OCI-LY3 (cell line): ENCODE measurements at regions not wholly inside any gene's neighbourhood (a gene's known extent, or its start where the extent isn't known, plus 50 kb on each side); places are given as distances from the start of the nearest gene placed in this dataset.

ENCODE experiments used
- H2AFZ ChIP-seq: fragments of 200-600, 300-600 bp; shearing (Covaris generic); 2 replicates; pipeline ENCODE4 v1.6.0; 2014; ENCODE audit warnings: antibody characterized with exemption, low read depth, low read length
- H3K27ac ChIP-seq: fragments of 200-600, 300-600 bp; sonication (generic); 2 replicates; pipeline ENCODE4 v1.5.1; 2014; ENCODE audit warnings: mild to moderate bottlenecking, low read length, moderate library complexity, mixed read lengths
- H3K27me3 ChIP-seq: fragments of 200-600, 300-600 bp; sonication (generic); 2 replicates; pipeline ENCODE4 v1.6.1; 2014; ENCODE audit warnings: low read depth, low read length, mixed read lengths
- H3K36me3 ChIP-seq: fragments of 200-600, 300-600 bp; sonication (generic); replicated peaks from 2 replicates; pipeline ENCODE3; 2014; ENCODE audit warnings: low read depth, low read length, mixed read lengths
- H3K4me1 ChIP-seq: fragments of 300-600, 200-600 bp; sonication (generic); 2 replicates; pipeline ENCODE4 v1.6.1; 2014; ENCODE audit warnings: low read length, mixed read lengths
- H3K4me2 ChIP-seq: fragments of 200-600, 300-600 bp; sonication (generic); 2 replicates; pipeline ENCODE4 v1.6.1; 2014; ENCODE audit warnings: low read length, mixed read lengths
- H3K4me3 ChIP-seq: fragments of 300-600, 200-600 bp; sonication (generic); 2 replicates; pipeline ENCODE4 v1.5.1; 2014; ENCODE audit warnings: antibody characterized with exemption, mild to moderate bottlenecking, low read length, moderate library complexity
- H3K79me2 ChIP-seq: fragments of 300-600, 200-600 bp; shearing (Covaris generic); 2 replicates; pipeline ENCODE4 v1.6.1; 2014; ENCODE audit warnings: mild to moderate bottlenecking, low read length, mixed read lengths
- H3K9ac ChIP-seq: fragments of 300-600, 200-600 bp; shearing (Covaris generic); 2 replicates; pipeline ENCODE4 v1.6.0; 2014; ENCODE audit warnings: mild to moderate bottlenecking, low read length, moderate library complexity
- H3K9me3 ChIP-seq: fragments of 200-600, 300-600 bp; shearing (Covaris generic); 2 replicates; pipeline ENCODE4 v1.6.1; 2014; ENCODE audit warnings: low read length, mixed read lengths; ENCODE audit not compliant: insufficient read depth
- H4K20me1 ChIP-seq: fragments of 200-600, 300-600 bp; sonication (generic); 2 replicates; pipeline ENCODE4 v1.6.1; 2016; ENCODE audit warnings: low read length, mixed read lengths; ENCODE audit not compliant: insufficient read depth
- EZH2phosphoT487 ChIP-seq: fragments of 200-600 bp; shearing (Covaris generic); IDR thresholded peaks from 2 replicates; pipeline ENCODE4 v1.6.1; 2018; ENCODE audit warnings: antibody characterized with exemption, mixed run types, low read depth
- TF ChIP-seq, protein P1 (sequence below): fragments of 200-600, 300-600 bp; sonication (generic); IDR thresholded peaks from 2 replicates; pipeline ENCODE4 v1.5.1; 2014; ENCODE audit warnings: antibody characterized with exemption, low read length, low read depth

DNA sequence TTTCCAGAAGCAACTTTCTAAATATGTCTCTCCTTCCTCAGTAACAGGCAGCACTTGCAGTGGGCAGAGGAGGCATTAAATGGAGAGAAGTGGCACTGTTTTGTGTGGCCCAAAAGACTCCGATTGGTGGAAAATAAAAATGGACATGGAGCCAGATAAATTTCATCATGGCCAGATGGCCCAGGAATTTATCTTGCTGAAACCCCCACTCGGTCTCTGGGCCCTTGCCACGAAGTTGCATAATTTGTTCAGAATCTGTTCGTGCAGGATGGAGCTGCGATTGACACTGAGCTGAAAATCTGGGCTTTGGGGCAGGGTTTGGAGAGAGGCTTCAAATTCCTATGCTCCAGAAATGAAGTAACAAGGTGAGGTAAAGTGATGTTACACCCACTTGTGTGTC lies 65.5 kb downstream of the C11orf91 start:
- Histone ChIP-seq H3K9me3 (no peaks in the 10 kb centered on the region), H3K4me3 (no peak overlapping the region), H3K4me2 (no peak overlapping the region), H2AFZ (no peak overlapping the region), H3K9ac (no peak overlapping the region), H3K79me2 (no peaks in the 10 kb centered on the region), H3K27ac (no peak overlapping the region), H3K4me1 (peaks cover 5% of the 10 kb centered on the region; the same call in 1 of the 2 replicates), H4K20me1 (no peaks in the 10 kb centered on the region), H3K27me3 (peaks cover 10% of the 10 kb centered on the region; the same call in 1 of the 2 replicates), H3K36me3 (no peaks in the 10 kb centered on the region)
- TF ChIP-seq, protein P1, sequence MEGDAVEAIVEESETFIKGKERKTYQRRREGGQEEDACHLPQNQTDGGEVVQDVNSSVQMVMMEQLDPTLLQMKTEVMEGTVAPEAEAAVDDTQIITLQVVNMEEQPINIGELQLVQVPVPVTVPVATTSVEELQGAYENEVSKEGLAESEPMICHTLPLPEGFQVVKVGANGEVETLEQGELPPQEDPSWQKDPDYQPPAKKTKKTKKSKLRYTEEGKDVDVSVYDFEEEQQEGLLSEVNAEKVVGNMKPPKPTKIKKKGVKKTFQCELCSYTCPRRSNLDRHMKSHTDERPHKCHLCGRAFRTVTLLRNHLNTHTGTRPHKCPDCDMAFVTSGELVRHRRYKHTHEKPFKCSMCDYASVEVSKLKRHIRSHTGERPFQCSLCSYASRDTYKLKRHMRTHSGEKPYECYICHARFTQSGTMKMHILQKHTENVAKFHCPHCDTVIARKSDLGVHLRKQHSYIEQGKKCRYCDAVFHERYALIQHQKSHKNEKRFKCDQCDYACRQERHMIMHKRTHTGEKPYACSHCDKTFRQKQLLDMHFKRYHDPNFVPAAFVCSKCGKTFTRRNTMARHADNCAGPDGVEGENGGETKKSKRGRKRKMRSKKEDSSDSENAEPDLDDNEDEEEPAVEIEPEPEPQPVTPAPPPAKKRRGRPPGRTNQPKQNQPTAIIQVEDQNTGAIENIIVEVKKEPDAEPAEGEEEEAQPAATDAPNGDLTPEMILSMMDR: no peak
- no peak for TF ChIP-seq EZH2phosphoT487

DNA sequence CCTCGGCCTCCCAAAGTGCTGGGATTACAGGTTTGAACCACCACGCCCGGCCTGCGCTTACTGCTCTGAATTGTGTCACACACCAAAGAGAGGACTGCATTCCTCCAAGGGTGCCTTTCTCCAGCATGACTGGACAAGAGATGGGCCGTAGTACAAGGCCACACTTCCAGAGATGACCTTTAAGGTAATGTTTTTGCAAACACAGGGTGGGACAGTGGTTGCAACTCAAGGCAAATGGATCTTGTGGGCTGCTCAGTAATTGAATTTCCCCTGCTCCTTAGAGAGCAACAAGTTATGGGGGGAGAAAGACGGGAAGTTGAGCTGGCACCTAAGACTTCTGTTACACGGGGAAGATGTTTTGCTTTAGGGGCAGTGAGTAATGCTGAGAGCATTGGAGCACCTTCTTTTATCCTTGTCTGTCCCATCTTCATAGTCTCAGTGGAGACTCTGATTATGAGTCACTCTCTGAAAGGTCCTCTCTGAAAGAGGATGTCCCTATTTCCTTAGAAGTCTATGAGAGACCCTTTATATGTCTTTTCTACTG lies 66.3 kb downstream of the C11orf91 start:
- H3K4me1 ChIP-seq: peaks cover 5% of the 10 kb centered on the region; the same call in 1 of the 2 replicates
- H3K4me2 ChIP-seq: no peak overlapping the region
- H3K9ac ChIP-seq: no peak overlapping the region
- no peak overlapping the region for H2AFZ ChIP-seq
- peaks cover 10% of the 10 kb centered on the region; the same call in 1 of the 2 replicates for H3K27me3 ChIP-seq
- no peak overlapping the region for H3K27ac ChIP-seq
- no peaks in the 10 kb centered on the region for H3K79me2 ChIP-seq
- TF ChIP-seq EZH2phosphoT487: no peak
- TF ChIP-seq, protein P1: no peak
- H3K9me3 ChIP-seq: no peaks in the 10 kb centered on the region
- no peaks in the 10 kb centered on the region for H4K20me1 ChIP-seq
- H3K4me3 ChIP-seq: no peak overlapping the region
- no peaks in the 10 kb centered on the region for H3K36me3 ChIP-seq

DNA sequence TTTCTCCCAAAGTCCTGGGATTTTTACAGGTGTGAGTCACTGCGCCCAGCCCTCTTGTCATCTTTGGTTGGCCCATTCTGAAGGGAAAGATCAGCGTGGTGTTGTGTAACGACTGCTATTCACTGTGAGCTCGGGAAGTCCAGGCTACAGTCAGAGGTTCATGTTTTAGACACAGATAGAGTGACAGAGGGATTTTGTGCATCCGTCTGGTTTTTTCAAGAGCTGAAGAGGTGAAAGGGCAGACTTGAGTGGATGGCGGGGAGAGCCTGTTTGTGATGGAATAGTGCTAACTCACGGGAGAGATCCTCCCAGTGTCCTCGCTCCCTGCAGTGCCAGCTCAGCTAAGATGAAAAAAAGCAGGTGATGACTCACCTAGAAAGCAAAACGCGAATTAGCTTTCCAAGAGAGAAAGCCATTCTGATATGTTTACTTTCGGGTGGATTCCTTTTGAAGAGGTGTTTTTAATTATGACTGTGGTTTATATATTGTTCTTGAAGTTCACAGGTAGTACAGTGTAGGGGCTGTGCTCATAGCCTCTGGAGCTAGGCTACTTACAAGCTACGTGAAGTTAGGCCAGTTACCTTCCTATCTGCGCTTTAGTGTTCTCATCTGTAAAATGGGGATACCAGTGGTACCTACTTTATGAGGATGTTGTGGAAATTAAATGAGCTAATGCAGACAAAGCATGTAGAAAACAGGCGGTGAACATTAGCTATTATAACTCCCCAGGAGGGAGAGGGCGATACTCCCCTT lies 67.2 kb downstream of the C11orf91 start:
- peaks cover 5% of the 10 kb centered on the region; the same call in 1 of the 2 replicates for H3K4me1 ChIP-seq

DNA sequence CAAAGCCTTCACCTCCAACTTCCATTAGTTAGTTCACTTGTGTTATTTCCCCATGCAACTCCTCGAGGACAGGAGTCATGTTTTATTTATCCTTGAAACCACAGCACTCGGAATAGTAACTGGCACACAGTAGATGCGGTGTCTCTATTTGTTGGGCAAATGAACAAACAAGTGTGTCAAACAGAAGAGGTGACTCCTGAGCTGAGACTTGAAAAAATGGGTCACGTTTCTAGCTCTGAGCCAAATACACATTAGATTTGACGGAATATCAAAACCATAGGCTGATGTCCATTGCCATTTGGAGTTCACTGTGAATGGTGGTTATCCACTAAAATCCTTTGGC lies 68.9 kb downstream of the C11orf91 start:
- Histone ChIP-seq H3K4me2 (no peak overlapping the region), H3K27me3 (no peaks in the 10 kb centered on the region), H3K79me2 (no peaks in the 10 kb centered on the region), H3K27ac (no peak overlapping the region), H3K4me3 (no peak overlapping the region), H3K9ac (no peak overlapping the region), H4K20me1 (no peaks in the 10 kb centered on the region), H3K4me1 (peaks cover 5% of the 10 kb centered on the region; the same call in 1 of the 2 replicates), H3K36me3 (no peaks in the 10 kb centered on the region), H3K9me3 (no peaks in the 10 kb centered on the region), H2AFZ (no peak overlapping the region)
- TF ChIP-seq, protein P1: no peak
- no peak for TF ChIP-seq EZH2phosphoT487

More for the DNA sequence above, 67.2 kb downstream of the C11orf91 start:
- no peak overlapping the region for H3K4me2 ChIP-seq
- H3K9ac ChIP-seq: no peak overlapping the region
- TF ChIP-seq, protein P1: no peak
- TF ChIP-seq EZH2phosphoT487: no peak
- H3K27me3 ChIP-seq: 0 out of 2 replicates have a peak, but pooled peaks cover 6% of the 10 kb centered on the region
- no peak overlapping the region for H3K4me3 ChIP-seq
- H4K20me1 ChIP-seq: no peaks in the 10 kb centered on the region
- H3K9me3 ChIP-seq: no peaks in the 10 kb centered on the region
- H2AFZ ChIP-seq: no peak overlapping the region
- H3K27ac ChIP-seq: no peak overlapping the region
- no peaks in the 10 kb centered on the region for H3K36me3 ChIP-seq
- no peaks in the 10 kb centered on the region for H3K79me2 ChIP-seq
